GM18907 (cell line): ENCODE measurements at regions not wholly inside any gene's neighbourhood (a gene's known extent, or its start where the extent isn't known, plus 50 kb on each side); places are given as distances from the start of the nearest gene placed in this dataset.
"Not testable (repeated sequence)": the region's sequence is repeated elsewhere in the genome, so short reads cannot be mapped to it uniquely, and the experiment has no call there.

Source experiments
- ATAC-seq: cut with Tn5 transposase; IDR thresholded peaks from one replicate; pipeline ENCODE4 v1.9.1; 2021; ENCODE audit warnings: mild to moderate bottlenecking, moderate library complexity; ENCODE audit not compliant: unreplicated experiment

GRCh38 chr17:47066841-47067682 is 88.0 kb upstream of the RPRML start:
- peak; percentile 83 for ATAC-seq

- no peak for ATAC-seq
Observed at GRCh38 chr17:47066095-47066494, 87.0 kb upstream of the RPRML start.

- ATAC-seq: no peak
Observed at GRCh38 chr17:47064684-47065083, 85.6 kb upstream of the RPRML start.

- ATAC-seq: no peak
Observed at GRCh38 chr17:47063475-47063874, 84.4 kb upstream of the RPRML start.

GRCh38 chr17:47062851-47063250 is 83.8 kb upstream of the RPRML start:
- ATAC-seq: not testable (repeated sequence)

- ATAC-seq: not testable (repeated sequence)
Observed at GRCh38 chr17:47060005-47060404, 81.0 kb upstream of the RPRML start.

GRCh38 chr17:47057830-47058229 is 78.8 kb upstream of the RPRML start:
- ATAC-seq: no peak

- ATAC-seq: not testable (repeated sequence)
Observed at GRCh38 chr17:47057279-47057678, 78.2 kb upstream of the RPRML start.

- ATAC-seq: not testable (repeated sequence)
Observed at GRCh38 chr17:47056687-47057086, 77.6 kb upstream of the RPRML start.
